Hepatocyte (in vitro differentiated cells): ENCODE measurements at regions not wholly inside any gene's neighbourhood (a gene's known extent, or its start where the extent isn't known, plus 50 kb on each side); places are given as distances from the start of the nearest gene placed in this dataset.

Source experiments
- DNase-seq: peaks from one replicate; pipeline ENCODE4 v3.0.0-alpha.2; 2016; ENCODE audit warnings: low spot score
- H2AFZ ChIP-seq: fragments of 200-600 bp; sonication (generic); 2 replicates; pipeline ENCODE4 v1.6.0; 2016; ENCODE audit warnings: antibody characterized with exemption, mild to moderate bottlenecking
- H3K27ac ChIP-seq: fragments of 200-600 bp; sonication (generic); 2 replicates; pipeline ENCODE4 v1.5.1; 2016; ENCODE audit warnings: mild to moderate bottlenecking
- H3K27me3 ChIP-seq: fragments of 200-600 bp; sonication (generic); 2 replicates; pipeline ENCODE4 v1.6.1; 2016
- H3K36me3 ChIP-seq: fragments of 200-600 bp; sonication (generic); replicated peaks from 2 replicates; pipeline ENCODE4 v1.5.1; 2016; ENCODE audit warnings: low read depth; ENCODE audit not compliant: insufficient read depth
- H3K4me1 ChIP-seq: fragments of 200-600 bp; sonication (generic); 2 replicates; pipeline ENCODE4 v1.5.1; 2016; ENCODE audit warnings: mild to moderate bottlenecking, moderate library complexity; ENCODE audit not compliant: insufficient read depth
- H3K4me2 ChIP-seq: fragments of 200-600 bp; sonication (generic); 2 replicates; pipeline ENCODE4 v1.6.0; 2016
- H3K4me3 ChIP-seq: fragments of 200-600 bp; sonication (generic); 2 replicates; pipeline ENCODE4 v1.5.1; 2016; ENCODE audit warnings: mild to moderate bottlenecking
- H3K79me2 ChIP-seq: fragments of 200-600 bp; sonication (generic); 2 replicates; pipeline ENCODE4 v1.6.0; 2017; ENCODE audit warnings: mild to moderate bottlenecking
- H3K9me2 ChIP-seq: fragments of 200-600 bp; sonication (generic); replicated peaks from 2 replicates; pipeline ENCODE4 v1.6.0; 2017; ENCODE audit warnings: mild to moderate bottlenecking; ENCODE audit not compliant: insufficient read depth
- H3K9me3 ChIP-seq: fragments of 200-600 bp; sonication (generic); 2 replicates; pipeline ENCODE4 v1.5.1; 2016; ENCODE audit warnings: low read depth, mild to moderate bottlenecking
- H4K20me1 ChIP-seq: fragments of 200-600 bp; sonication (generic); 2 replicates; pipeline ENCODE4 v1.6.0; 2016; ENCODE audit warnings: mild to moderate bottlenecking; ENCODE audit not compliant: insufficient read depth, poor library complexity, severe bottlenecking
- EZH2 ChIP-seq: fragments of 200-600 bp; sonication (generic); IDR thresholded peaks from 2 replicates; pipeline ENCODE4 v1.6.1; 2016; ENCODE audit warnings: antibody characterized with exemption, mild to moderate bottlenecking, borderline replicate concordance
- EZH2phosphoT487 ChIP-seq: fragments of 200-600 bp; sonication (generic); IDR thresholded peaks from one replicate; pipeline ENCODE4 v1.6.1; 2018; ENCODE audit warnings: antibody characterized with exemption, mild to moderate bottlenecking, low read depth, moderate library complexity; ENCODE audit not compliant: unreplicated experiment, severe bottlenecking
- WGBS: methylation state at CpG from one replicate; pipeline ENCODE4 v1.1.6; 2016; ENCODE audit warnings: low lambda C conversion rate; ENCODE audit errors: missing lambda C conversion rate; 5-methylcytosine and 5-hydroxymethylcytosine counted together
- TF ChIP-seq, protein P1 (sequence below): fragments of 200-600 bp; sonication (generic); IDR thresholded peaks from 2 replicates; pipeline ENCODE4 v1.5.1; 2016; ENCODE audit warnings: antibody characterized with exemption, mild to moderate bottlenecking; ENCODE audit not compliant: poor library complexity

DNA sequence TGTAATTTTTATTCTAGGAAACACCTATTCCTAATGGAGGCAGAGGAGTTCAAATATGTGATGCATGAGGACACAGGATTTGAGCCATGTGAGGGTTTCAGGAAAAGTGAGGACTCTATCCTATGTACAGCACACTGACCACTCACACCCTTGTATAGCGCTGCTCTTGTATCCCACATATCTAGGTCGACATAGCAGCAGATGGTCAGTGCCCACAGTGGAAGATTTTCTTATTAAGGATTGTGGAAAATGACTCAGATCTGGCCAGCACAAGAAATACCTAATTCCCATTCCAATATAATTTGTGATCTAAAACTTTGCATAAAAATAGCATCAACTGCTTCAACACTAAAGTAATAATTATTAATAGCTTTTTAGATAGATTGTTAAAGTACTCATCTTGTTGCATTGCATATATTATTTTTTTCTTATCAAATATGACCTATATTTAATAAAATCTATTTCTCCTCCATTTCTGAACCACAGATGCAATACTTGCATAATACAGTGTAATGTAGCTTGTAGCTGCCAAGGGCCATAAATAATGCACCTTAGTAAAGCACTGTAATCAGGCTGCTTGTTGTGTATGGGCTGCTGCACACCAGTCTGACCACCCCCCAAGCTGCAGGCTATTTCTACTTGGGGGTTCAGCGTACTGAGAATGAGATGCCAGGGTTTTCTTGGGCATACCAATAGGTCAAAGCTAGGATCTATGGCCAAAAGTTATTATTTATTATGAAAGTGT is 442.2 kb upstream of the CWC22 start:
- Histone ChIP-seq H3K79me2 (no peaks in the 10 kb centered on the region), H3K4me1 (no peaks in the 10 kb centered on the region), H3K36me3 (no peaks in the 10 kb centered on the region), H4K20me1 (no peaks in the 10 kb centered on the region), H3K9me2 (no peaks in the 10 kb centered on the region), H3K27me3 (no peaks in the 10 kb centered on the region), H3K9me3 (no peaks in the 10 kb centered on the region), H2AFZ (no peak overlapping the region), H3K27ac (no peak overlapping the region), H3K4me3 (no peak overlapping the region), H3K4me2 (no peak overlapping the region)
- no peak for DNase-seq
- TF ChIP-seq EZH2phosphoT487 (no peak), EZH2 (no peak)
- TF ChIP-seq, protein P1, sequence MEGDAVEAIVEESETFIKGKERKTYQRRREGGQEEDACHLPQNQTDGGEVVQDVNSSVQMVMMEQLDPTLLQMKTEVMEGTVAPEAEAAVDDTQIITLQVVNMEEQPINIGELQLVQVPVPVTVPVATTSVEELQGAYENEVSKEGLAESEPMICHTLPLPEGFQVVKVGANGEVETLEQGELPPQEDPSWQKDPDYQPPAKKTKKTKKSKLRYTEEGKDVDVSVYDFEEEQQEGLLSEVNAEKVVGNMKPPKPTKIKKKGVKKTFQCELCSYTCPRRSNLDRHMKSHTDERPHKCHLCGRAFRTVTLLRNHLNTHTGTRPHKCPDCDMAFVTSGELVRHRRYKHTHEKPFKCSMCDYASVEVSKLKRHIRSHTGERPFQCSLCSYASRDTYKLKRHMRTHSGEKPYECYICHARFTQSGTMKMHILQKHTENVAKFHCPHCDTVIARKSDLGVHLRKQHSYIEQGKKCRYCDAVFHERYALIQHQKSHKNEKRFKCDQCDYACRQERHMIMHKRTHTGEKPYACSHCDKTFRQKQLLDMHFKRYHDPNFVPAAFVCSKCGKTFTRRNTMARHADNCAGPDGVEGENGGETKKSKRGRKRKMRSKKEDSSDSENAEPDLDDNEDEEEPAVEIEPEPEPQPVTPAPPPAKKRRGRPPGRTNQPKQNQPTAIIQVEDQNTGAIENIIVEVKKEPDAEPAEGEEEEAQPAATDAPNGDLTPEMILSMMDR, result no peak
- 90% methylated on average over 3 of the region's 3 CpGs for WGBS

DNA sequence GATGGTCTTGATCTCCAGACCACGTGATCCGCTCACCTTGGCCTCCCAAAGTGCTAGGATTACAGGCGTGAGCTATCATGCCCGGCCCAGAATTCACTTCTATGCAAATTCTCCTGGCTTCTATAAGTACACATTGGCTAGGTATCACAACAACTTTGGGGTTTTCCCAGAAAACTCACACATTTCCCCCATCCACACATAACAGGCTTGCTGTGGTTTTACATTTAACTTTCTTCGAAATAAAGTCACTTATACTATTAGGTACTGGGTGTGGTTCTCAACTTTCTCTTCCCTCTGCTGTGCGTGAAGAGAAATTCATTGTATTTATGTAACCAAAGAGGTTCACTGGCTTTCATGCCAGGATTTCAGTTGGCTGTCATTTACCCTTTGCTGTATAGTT is 439.4 kb upstream of the CWC22 start:
- Histone ChIP-seq H4K20me1 (no peaks in the 10 kb centered on the region), H3K4me3 (no peak overlapping the region), H3K4me1 (no peaks in the 10 kb centered on the region), H3K9me2 (no peaks in the 10 kb centered on the region), H3K4me2 (no peak overlapping the region), H3K36me3 (no peaks in the 10 kb centered on the region), H3K27ac (no peak overlapping the region), H3K27me3 (no peaks in the 10 kb centered on the region), H2AFZ (no peak overlapping the region), H3K9me3 (no peaks in the 10 kb centered on the region), H3K79me2 (no peaks in the 10 kb centered on the region)
- DNase-seq, result no peak
- 94% methylated on average over 6 of the region's 6 CpGs for WGBS
- TF ChIP-seq EZH2phosphoT487 (no peak), EZH2 (no peak)
- TF ChIP-seq, protein P1, result no peak

DNA sequence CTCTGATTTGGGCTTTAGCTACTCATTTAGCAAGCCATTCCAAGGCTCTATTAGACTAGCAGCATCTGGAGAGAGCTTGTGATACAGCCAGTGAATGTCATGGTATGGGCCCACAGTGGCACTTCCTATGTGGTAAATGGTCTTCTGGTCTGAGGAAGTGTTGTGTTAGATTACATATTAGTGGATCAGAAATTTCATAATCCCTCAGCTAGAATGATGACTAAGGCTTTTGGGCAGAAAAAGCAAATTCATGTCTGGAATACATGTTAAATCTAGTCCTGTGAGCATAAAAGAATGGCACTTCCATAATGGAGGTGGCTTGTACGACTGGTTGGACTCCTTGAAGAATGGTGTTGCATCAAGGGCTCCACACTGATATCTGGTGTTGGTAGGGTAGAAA is 436.8 kb upstream of the CWC22 start:
- Histone ChIP-seq H4K20me1 (no peaks in the 10 kb centered on the region), H3K36me3 (no peaks in the 10 kb centered on the region), H3K9me3 (no peaks in the 10 kb centered on the region), H2AFZ (no peak overlapping the region), H3K9me2 (no peaks in the 10 kb centered on the region), H3K79me2 (no peaks in the 10 kb centered on the region), H3K4me3 (no peak overlapping the region), H3K4me1 (no peaks in the 10 kb centered on the region), H3K4me2 (no peak overlapping the region), H3K27ac (no peak overlapping the region), H3K27me3 (no peaks in the 10 kb centered on the region)
- TF ChIP-seq, protein P1, result no peak
- no peak for TF ChIP-seq EZH2
- TF ChIP-seq EZH2phosphoT487, result no peak
- DNase-seq, result no peak
- WGBS, result 91% methylated on average over 1 of the region's 1 CpG
